ENCODE measurements at regions not wholly inside any gene's neighbourhood (a gene's known extent, or its start where the extent isn't known, plus 50 kb on each side); places are given as distances from the start of the nearest gene placed in this dataset.

DNA sequence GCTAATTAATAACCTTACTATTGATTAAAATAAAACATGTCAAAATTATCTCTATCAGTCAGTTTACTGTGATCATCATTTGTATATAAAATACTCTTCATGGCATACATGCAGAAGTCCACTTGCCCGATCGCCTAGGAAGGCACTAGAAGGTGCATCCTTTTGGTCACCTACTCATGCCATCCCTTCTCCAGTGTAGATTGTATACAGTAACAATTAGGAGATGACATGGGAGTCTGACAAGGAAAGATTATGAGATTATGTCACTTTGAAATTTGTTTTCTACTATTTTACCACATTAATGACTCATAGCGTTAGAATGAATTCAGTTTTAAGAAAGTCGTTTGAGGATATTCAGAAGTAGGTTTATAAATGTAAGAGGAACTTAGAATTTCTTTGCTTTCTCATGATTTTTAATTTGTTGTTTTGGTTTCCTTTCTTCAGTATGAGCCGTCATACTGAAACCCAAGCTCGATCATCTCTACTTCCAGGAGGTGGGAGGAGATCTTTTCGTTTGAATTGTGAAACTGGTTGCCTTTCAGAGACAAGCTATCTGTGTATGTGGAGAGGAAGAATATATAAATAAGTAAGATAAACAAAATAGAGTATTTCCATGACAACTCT lies 51.1 kb upstream of the UNC5C start:
- in situ Hi-C loops (cut with HindIII; ENCODE audit: low sequenced_read_pairs): no loop called here

All from endothelial cell of hepatic sinusoid (primary cell).